HG02588 (cell line): ENCODE measurements at regions not wholly inside any gene's neighbourhood (a gene's known extent, or its start where the extent isn't known, plus 50 kb on each side); places are given as distances from the start of the nearest gene placed in this dataset.
"Not testable (repeated sequence)": the region's sequence is repeated elsewhere in the genome, so short reads cannot be mapped to it uniquely, and the experiment has no call there.

ENCODE experiments used
- ATAC-seq: cut with Tn5 transposase; IDR thresholded peaks from one replicate; pipeline ENCODE4 v1.9.1; 2021; ENCODE audit warnings: mild to moderate bottlenecking, moderate library complexity; ENCODE audit not compliant: unreplicated experiment

DNA sequence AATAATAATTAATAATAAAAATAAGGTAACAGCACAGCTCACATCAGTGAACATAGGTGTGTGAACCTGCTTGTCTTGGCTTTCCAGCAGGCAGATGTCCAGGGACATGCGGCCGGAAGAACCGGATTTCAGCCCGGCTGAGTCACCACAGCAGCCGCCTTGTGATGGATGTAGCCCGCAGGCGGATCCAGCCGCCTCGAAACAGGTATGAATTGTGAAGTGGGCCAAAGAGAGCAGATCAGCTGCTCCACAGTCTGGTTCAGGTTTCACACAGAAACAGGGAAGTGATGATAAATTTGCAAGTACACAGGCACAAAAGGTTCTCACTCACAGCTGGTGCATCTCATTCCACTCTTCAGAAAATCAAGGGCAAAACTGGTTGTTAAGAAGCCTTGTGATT is 55.1 kb downstream of the ID4 start:
- ATAC-seq: no peak

GRCh38 chr6:19895866-19896692 is 58.9 kb downstream of the ID4 start:
- no peak for ATAC-seq

GRCh38 chr6:19896693-19897010 is 59.5 kb downstream of the ID4 start:
- ATAC-seq: no peak

- ATAC-seq: no peak
Observed at GRCh38 chr6:19898141-19898740, 61.1 kb downstream of the ID4 start.

GRCh38 chr6:19902201-19902600 is 65.0 kb downstream of the ID4 start:
- ATAC-seq: no peak

- ATAC-seq: not testable (repeated sequence)
Observed at GRCh38 chr6:19904408-19904807, 67.2 kb downstream of the ID4 start.

DNA sequence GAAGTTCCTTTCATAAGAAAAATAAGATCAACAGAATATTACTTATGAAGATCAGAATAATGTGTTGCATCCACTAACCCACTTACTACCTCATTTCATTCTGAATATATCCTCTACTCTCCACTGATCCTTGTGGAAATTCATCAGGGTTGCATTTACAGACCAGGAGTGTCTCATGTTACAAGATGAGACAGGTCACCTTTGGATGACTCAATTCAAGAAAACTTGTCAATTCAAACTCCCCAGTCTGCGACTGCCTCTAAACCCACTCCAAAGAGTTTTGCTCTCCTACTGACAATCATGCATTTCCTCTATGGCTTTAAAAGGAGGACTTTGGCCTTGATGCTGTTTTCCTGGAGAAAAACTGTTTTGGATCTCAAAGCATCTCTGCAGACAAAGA is 68.4 kb downstream of the ID4 start:
- no peak for ATAC-seq

DNA sequence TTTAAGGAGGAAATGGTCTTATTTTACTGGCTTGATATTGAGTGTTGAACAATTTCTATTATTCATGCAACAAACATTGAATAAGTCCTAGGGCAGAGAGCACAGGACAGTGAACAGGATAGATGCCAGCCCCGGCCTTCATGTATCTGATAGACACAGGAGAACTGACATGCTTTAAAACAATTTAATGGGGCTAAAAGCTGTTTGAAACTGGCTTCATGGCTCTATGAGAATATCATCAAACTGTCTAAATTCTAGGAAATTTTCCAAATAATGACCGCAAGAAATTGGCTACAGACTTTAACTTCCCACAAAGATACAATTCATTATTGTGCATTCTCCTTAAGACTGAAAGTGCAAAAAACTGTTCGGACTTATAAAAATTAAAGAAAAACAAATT is 69.0 kb downstream of the ID4 start:
- ATAC-seq: no peak

DNA sequence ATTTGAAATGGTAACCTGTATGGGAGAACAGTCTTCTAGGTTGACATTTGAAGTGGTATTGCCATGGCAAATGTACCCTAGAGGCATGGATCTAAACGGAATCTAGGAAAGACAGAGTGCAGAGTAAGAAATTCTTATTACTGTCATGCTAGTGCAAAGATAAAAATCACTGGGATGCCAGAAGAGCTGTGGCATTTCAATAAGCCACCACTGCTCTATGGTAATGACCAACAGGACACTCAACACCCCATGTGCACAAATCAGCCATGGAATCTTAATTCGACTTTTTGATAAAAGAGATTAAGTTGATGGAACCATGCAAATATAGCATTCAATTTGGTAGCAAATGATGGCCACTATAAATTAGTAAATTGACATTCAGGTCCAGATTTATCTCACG is 74.1 kb downstream of the ID4 start:
- ATAC-seq: no peak

- no peak for ATAC-seq
Observed at GRCh38 chr6:19918436-19918835, 81.3 kb downstream of the ID4 start.

GRCh38 chr6:19921786-19922185 is 84.6 kb downstream of the ID4 start:
- no peak for ATAC-seq

GRCh38 chr6:19925533-19925932 is 88.4 kb downstream of the ID4 start:
- no peak for ATAC-seq

- ATAC-seq: no peak
Observed at GRCh38 chr6:19928461-19928860, 91.3 kb downstream of the ID4 start.

DNA sequence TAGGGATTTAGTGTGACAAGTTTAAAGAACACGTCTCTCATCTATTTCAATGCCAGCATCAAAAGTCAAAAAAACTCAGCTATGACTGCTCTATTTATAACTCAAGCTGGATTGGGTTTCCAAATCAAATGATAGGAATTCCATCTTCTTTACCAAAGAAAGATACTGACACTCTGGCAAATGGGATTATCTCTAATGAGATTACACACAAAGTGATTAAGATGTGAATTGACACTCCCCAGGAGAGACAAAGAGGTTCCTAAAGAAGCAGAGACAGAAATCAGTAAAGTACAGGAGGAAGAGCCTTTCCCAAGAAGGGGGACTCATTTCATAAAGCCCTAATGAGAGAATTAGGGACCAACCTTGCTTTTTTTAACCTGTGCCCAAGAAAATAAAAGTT is 92.1 kb downstream of the ID4 start:
- ATAC-seq: no peak

DNA sequence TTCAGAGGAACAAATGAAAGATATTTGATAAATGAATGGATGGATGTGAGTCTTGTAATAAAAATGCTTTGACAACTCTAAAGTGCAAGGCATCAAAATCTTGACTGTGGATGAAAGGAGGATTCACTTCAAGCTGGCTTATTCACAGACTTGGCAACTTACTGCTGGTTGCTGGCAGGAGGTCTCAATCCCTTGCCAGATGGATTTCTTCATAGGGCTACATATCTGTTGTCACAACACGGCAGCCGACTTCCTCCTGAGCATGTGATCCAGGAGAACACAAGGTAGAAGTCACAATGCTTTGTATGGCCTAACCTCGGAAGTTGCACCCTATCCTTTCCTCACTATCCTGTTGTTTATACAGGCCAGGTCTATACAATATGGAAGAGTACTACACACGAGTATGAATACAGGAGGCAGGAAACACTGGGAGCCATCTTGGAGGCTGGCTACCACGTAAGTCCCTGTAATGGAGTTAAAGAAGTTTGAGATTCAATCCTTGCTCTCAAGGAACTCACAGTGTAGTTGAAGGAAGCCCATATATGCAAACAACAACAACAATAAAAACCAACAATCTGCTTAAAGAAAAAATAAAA is 97.9 kb downstream of the ID4 start:
- ATAC-seq: no peak

- not testable (repeated sequence) for ATAC-seq
Observed at GRCh38 chr6:19939321-19939720, 102.2 kb downstream of the ID4 start.

DNA sequence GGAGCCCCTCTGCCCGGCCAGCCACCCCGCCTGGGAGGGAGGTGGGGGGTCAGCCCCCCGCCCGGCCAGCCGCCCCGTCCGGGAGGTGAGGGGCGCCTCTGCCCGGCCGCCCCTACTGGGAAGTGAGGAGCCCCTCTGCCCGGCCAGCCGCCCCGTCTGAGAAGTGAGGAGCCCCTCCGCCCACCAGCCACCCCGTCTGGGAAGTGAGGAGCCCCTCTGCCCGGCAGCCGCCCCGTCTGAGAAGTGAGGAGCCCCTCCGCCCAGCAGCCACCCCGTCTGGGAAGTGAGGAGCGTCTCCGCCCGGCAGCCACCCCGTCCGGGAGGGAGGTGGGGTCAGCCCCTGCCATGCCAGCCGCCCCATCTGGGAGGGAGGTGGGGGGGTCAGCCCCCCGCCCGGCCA is 102.8 kb downstream of the ID4 start:
- ATAC-seq: not testable (repeated sequence)

GRCh38 chr6:19943042-19943441 is 105.9 kb downstream of the ID4 start:
- no peak for ATAC-seq

- ATAC-seq: no peak
Observed at GRCh38 chr6:19945843-19946358, 108.7 kb downstream of the ID4 start.

- ATAC-seq: no peak
Observed at GRCh38 chr6:19949155-19949554, 112.0 kb downstream of the ID4 start.

GRCh38 chr6:19964115-19964514 is 126.9 kb downstream of the ID4 start:
- no peak for ATAC-seq

- no peak for ATAC-seq
Observed at GRCh38 chr6:19968201-19968600, 131.0 kb downstream of the ID4 start.
